MM.1S (cell line): ENCODE measurements at regions not wholly inside any gene's neighbourhood (a gene's known extent, or its start where the extent isn't known, plus 50 kb on each side); places are given as distances from the start of the nearest gene placed in this dataset.

Source experiments
- DNase-seq: peaks from one replicate; pipeline ENCODE4 v3.0.0-alpha.2; 2015
- H2AFZ ChIP-seq: fragments of 300-600 bp; sonication (generic); 2 replicates; pipeline ENCODE4 v1.6.0; 2016; ENCODE audit warnings: antibody characterized with exemption, low read length
- H3F3A ChIP-seq: fragments of 300-600 bp; sonication (generic); 2 replicates; pipeline ENCODE4 v1.6.1; 2016; ENCODE audit warnings: mild to moderate bottlenecking, antibody characterized with exemption, low read length, moderate library complexity, mixed read lengths; ENCODE audit not compliant: insufficient read depth
- H3K27ac ChIP-seq: fragments of 300-600 bp; sonication (generic); 2 replicates; pipeline ENCODE4 v1.5.1; 2016; ENCODE audit warnings: mild to moderate bottlenecking, low read length
- H3K27me3 ChIP-seq: fragments of 300-600 bp; sonication (generic); replicated peaks from 2 replicates; pipeline ENCODE4 v1.6.0; 2016; ENCODE audit warnings: low read length; ENCODE audit not compliant: insufficient read depth
- H3K36me3 ChIP-seq: fragments of 300-600 bp; sonication (generic); replicated peaks from 2 replicates; pipeline ENCODE4 v1.6.1; 2016; ENCODE audit warnings: mild to moderate bottlenecking, low read length, mixed read lengths; ENCODE audit not compliant: insufficient read depth
- H3K4me1 ChIP-seq: fragments of 300-600 bp; sonication (generic); 2 replicates; pipeline ENCODE4 v1.6.1; 2016; ENCODE audit warnings: low read length, mixed read lengths
- H3K4me2 ChIP-seq: fragments of 300-600 bp; sonication (generic); 2 replicates; pipeline ENCODE4 v1.6.0; 2016; ENCODE audit warnings: low read depth, low read length
- H3K4me3 ChIP-seq: fragments of 300-600 bp; sonication (generic); 2 replicates; pipeline ENCODE4 v1.5.1; 2016; ENCODE audit warnings: low read length, mixed read lengths
- H3K79me2 ChIP-seq: fragments of 300-600 bp; sonication (generic); 2 replicates; pipeline ENCODE4 v1.6.1; 2016; ENCODE audit warnings: mixed run types, low read length, mixed read lengths
- H3K9ac ChIP-seq: fragments of 300-600 bp; sonication (generic); 2 replicates; pipeline ENCODE4 v1.6.1; 2016; ENCODE audit warnings: low read length, mixed read lengths
- H3K9me2 ChIP-seq: fragments of 300-600 bp; sonication (generic); replicated peaks from 2 replicates; pipeline ENCODE4 v1.6.1; 2016; ENCODE audit warnings: mild to moderate bottlenecking, low read length, mixed read lengths; ENCODE audit not compliant: insufficient read depth
- H3K9me3 ChIP-seq: fragments of 300-600 bp; sonication (generic); replicated peaks from 2 replicates; pipeline ENCODE4 v1.6.1; 2016; ENCODE audit warnings: mild to moderate bottlenecking, low read length, mixed read lengths; ENCODE audit not compliant: insufficient read depth
- H4K20me1 ChIP-seq: fragments of 300-600 bp; sonication (generic); 2 replicates; pipeline ENCODE4 v1.6.1; 2016; ENCODE audit warnings: mild to moderate bottlenecking, low read length, moderate library complexity, mixed read lengths; ENCODE audit not compliant: insufficient read depth
- EZH2 ChIP-seq: fragments of 300-600 bp; sonication (generic); optimal IDR thresholded peaks from 2 replicates; pipeline ENCODE3; 2017; ENCODE audit warnings: low read depth, mild to moderate bottlenecking, antibody characterized with exemption, low read length, mixed read lengths
- EZH2phosphoT487 ChIP-seq: fragments of 300-600 bp; sonication (generic); IDR thresholded peaks from 2 replicates; pipeline ENCODE4 v1.6.1; 2018; ENCODE audit warnings: antibody characterized with exemption, low read length
- TF ChIP-seq, protein P1 (sequence below): fragments of 300-600 bp; sonication (generic); IDR thresholded peaks from 2 replicates; pipeline ENCODE4 v1.5.1; 2016; ENCODE audit warnings: antibody characterized with exemption, low read length, mixed read lengths

DNA sequence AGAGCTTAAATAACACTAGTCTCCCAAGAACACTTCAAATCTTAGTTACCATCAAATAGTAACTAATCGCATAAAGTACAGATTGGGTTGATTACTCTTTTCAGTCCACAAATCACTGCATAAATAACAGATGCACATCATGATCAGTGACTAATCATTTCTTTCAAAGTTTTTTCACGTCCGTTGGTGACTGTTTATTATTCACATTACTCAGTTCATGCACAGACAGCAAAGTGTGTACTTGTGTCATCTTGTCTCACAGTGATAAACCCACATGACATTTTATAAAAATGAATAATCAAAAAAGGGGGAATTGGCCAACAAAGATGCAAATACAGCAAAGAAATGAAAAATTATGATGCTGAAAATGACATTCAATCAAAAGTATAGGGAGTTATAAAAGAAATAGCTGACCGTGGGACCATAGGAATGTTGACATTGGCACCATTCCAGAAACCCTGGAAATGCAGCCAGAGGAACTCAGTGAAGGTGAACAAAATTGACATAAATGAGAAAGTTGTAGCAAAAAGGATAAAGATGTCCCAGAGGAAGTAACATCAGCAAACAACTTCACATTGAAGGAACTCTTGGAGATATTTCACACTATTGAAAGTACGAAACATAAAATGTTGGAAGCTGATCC lies 161.5 kb downstream of the SOX3 start:
- Histone ChIP-seq H3K79me2 (no peaks in the 10 kb centered on the region), H3K4me3 (no peak overlapping the region), H4K20me1 (no peaks in the 10 kb centered on the region), H3K4me1 (no peaks in the 10 kb centered on the region), H3F3A (no peaks in the 10 kb centered on the region), H3K9ac (no peak overlapping the region), H3K9me2 (no peaks in the 10 kb centered on the region), H3K27ac (no peak overlapping the region), H2AFZ (no peak overlapping the region), H3K4me2 (no peak overlapping the region), H3K36me3 (no peaks in the 10 kb centered on the region), H3K9me3 (no peaks in the 10 kb centered on the region), H3K27me3 (no peaks in the 10 kb centered on the region)
- TF ChIP-seq EZH2phosphoT487 (no peak), EZH2 (no peak)
- TF ChIP-seq, protein P1, sequence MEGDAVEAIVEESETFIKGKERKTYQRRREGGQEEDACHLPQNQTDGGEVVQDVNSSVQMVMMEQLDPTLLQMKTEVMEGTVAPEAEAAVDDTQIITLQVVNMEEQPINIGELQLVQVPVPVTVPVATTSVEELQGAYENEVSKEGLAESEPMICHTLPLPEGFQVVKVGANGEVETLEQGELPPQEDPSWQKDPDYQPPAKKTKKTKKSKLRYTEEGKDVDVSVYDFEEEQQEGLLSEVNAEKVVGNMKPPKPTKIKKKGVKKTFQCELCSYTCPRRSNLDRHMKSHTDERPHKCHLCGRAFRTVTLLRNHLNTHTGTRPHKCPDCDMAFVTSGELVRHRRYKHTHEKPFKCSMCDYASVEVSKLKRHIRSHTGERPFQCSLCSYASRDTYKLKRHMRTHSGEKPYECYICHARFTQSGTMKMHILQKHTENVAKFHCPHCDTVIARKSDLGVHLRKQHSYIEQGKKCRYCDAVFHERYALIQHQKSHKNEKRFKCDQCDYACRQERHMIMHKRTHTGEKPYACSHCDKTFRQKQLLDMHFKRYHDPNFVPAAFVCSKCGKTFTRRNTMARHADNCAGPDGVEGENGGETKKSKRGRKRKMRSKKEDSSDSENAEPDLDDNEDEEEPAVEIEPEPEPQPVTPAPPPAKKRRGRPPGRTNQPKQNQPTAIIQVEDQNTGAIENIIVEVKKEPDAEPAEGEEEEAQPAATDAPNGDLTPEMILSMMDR, result no peak
- no peak for DNase-seq

DNA sequence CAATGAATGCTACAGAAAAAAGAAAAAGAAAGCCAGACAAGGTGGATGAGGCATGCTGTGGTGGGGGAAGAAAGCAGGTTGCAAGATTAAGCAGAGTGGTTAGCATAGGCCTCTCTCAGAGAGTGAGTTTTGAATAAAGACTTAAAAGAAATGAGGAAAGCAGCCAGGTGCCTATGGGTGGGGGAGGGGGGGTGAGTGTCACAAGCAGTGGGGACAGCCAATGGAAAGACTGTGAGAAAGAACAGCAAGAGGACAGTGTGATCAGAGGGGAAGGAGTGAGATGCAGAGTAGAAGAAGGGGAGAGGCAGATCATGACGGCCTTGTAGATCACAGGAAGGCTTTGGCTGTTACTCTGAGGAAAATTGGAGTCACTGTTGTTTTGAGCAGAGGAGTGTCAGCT lies 162.5 kb downstream of the SOX3 start:
- no peak overlapping the region for H3K27ac ChIP-seq
- H4K20me1 ChIP-seq, result no peaks in the 10 kb centered on the region
- H3K9me2 ChIP-seq, result no peaks in the 10 kb centered on the region
- H3K4me1 ChIP-seq, result no peaks in the 10 kb centered on the region
- no peaks in the 10 kb centered on the region for H3K9me3 ChIP-seq
- H3K4me2 ChIP-seq, result no peak overlapping the region
- H3F3A ChIP-seq, result no peaks in the 10 kb centered on the region
- no peak overlapping the region for H2AFZ ChIP-seq
- no peak overlapping the region for H3K4me3 ChIP-seq
- no peaks in the 10 kb centered on the region for H3K36me3 ChIP-seq
- H3K9ac ChIP-seq, result no peak overlapping the region
- no peaks in the 10 kb centered on the region for H3K79me2 ChIP-seq
- H3K27me3 ChIP-seq, result no peaks in the 10 kb centered on the region
- DNase-seq, result no peak
- TF ChIP-seq EZH2, result no peak
- TF ChIP-seq, protein P1, result no peak
- no peak for TF ChIP-seq EZH2phosphoT487

DNA sequence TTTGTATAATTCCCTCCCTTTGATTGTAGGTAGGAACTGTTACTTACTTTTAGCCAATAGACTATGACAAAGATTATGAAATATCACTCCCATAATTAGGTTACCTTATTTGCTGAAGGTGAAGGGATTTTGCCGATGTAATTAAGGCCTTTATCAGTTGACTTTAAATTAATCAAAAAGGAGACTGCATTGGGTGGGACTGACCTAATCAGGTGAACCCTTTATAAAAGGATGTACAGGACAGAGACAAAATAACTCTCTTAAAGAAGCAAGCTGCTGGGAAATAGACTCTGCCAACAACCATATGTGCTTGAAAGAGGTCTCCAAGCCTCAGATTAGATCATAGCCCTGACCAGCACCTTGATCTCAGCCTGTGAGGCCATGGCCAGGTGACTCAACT lies 167.6 kb downstream of the SOX3 start:
- Histone ChIP-seq H3K79me2 (no peaks in the 10 kb centered on the region), H2AFZ (no peak overlapping the region), H3K9me3 (no peaks in the 10 kb centered on the region), H3F3A (no peaks in the 10 kb centered on the region), H3K4me2 (no peak overlapping the region), H4K20me1 (no peaks in the 10 kb centered on the region), H3K36me3 (no peaks in the 10 kb centered on the region), H3K4me3 (no peak overlapping the region), H3K27me3 (no peaks in the 10 kb centered on the region), H3K27ac (no peak overlapping the region), H3K9me2 (no peaks in the 10 kb centered on the region), H3K4me1 (no peaks in the 10 kb centered on the region), H3K9ac (no peak overlapping the region)
- no peak for TF ChIP-seq EZH2
- no peak for DNase-seq

DNA sequence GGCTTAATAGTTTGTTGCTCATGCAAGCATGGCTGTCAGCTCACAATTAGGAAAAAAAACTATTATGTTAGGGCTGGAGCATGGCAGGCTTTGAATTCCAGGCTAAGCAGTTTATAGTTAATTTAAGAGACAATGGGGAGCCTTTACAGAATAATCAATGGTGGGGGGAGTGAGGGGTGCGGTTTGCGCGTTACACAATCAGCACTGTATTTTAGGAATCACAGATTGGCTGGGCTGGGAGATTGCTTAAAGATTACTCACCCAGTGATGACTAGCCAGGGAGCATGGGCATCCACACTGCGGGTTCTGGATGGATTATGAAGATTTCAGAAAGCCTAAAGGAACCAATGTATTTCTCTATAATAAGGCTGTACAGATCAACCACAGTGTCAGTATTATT lies 186.6 kb downstream of the SOX3 start:
- no peaks in the 10 kb centered on the region for H3K27me3 ChIP-seq
- H3K27ac ChIP-seq, result no peak overlapping the region
- H3K4me3 ChIP-seq, result no peak overlapping the region
- H3K9me3 ChIP-seq, result no peaks in the 10 kb centered on the region
- no peaks in the 10 kb centered on the region for H3K9me2 ChIP-seq
- no peak for TF ChIP-seq EZH2
- no peak for TF ChIP-seq EZH2phosphoT487
- TF ChIP-seq, protein P1, result no peak
- no peak overlapping the region for H2AFZ ChIP-seq
- H3K79me2 ChIP-seq, result no peaks in the 10 kb centered on the region
- H3K9ac ChIP-seq, result no peak overlapping the region
- H3K36me3 ChIP-seq, result no peaks in the 10 kb centered on the region
- H4K20me1 ChIP-seq, result no peaks in the 10 kb centered on the region
- no peaks in the 10 kb centered on the region for H3K4me1 ChIP-seq
- H3K4me2 ChIP-seq, result no peak overlapping the region
- DNase-seq, result no peak
- H3F3A ChIP-seq, result no peaks in the 10 kb centered on the region
